GM19035 (cell line): ENCODE measurements at regions not wholly inside any gene's neighbourhood (a gene's known extent, or its start where the extent isn't known, plus 50 kb on each side); places are given as distances from the start of the nearest gene placed in this dataset.
"Not testable (repeated sequence)": the region's sequence is repeated elsewhere in the genome, so short reads cannot be mapped to it uniquely, and the experiment has no call there.

Experiments used
- ATAC-seq: cut with Tn5 transposase; IDR thresholded peaks from one replicate; pipeline ENCODE4 v1.9.1; 2021; ENCODE audit not compliant: unreplicated experiment

GRCh38 chr1:219732814-219733491 lies 120.0 kb upstream of the ZC3H11B start:
- ATAC-seq = no peak

GRCh38 chr1:219731771-219732170 lies 118.9 kb upstream of the ZC3H11B start:
- no peak for ATAC-seq

- ATAC-seq = no peak
These were observed 113.8 kb upstream of the ZC3H11B start for GRCh38 chr1:219726480-219727272.

- no peak for ATAC-seq
These were observed 111.5 kb upstream of the ZC3H11B start for GRCh38 chr1:219724440-219724839.

GRCh38 chr1:219717536-219717935 lies 104.6 kb upstream of the ZC3H11B start:
- ATAC-seq = no peak

GRCh38 chr1:219716611-219717114 lies 103.8 kb upstream of the ZC3H11B start:
- no peak for ATAC-seq

GRCh38 chr1:219713981-219714381 lies 101.1 kb upstream of the ZC3H11B start:
- ATAC-seq = no peak

GRCh38 chr1:219712506-219712905 lies 99.6 kb upstream of the ZC3H11B start:
- ATAC-seq = no peak

- ATAC-seq = no peak
These were observed 97.8 kb upstream of the ZC3H11B start for GRCh38 chr1:219710529-219711194.

- no peak for ATAC-seq
These were observed 96.1 kb upstream of the ZC3H11B start for GRCh38 chr1:219708919-219709543.

- not testable (repeated sequence) for ATAC-seq
These were observed 95.0 kb upstream of the ZC3H11B start for GRCh38 chr1:219707885-219708284.

GRCh38 chr1:219704331-219704730 lies 91.4 kb upstream of the ZC3H11B start:
- not testable (repeated sequence) for ATAC-seq

- ATAC-seq = no peak
These were observed 90.4 kb upstream of the ZC3H11B start for GRCh38 chr1:219703368-219703639.

- no peak for ATAC-seq
These were observed 88.6 kb upstream of the ZC3H11B start for GRCh38 chr1:219701476-219701875.

GRCh38 chr1:219699870-219700269 lies 87.0 kb upstream of the ZC3H11B start:
- no peak for ATAC-seq

GRCh38 chr1:219697682-219698081 lies 84.8 kb upstream of the ZC3H11B start:
- no peak for ATAC-seq

- no peak for ATAC-seq
These were observed 80.1 kb upstream of the ZC3H11B start for GRCh38 chr1:219692981-219693380.

- ATAC-seq = no peak
These were observed 76.9 kb upstream of the ZC3H11B start for GRCh38 chr1:219689774-219690173.

- ATAC-seq = no peak
These were observed 74.9 kb upstream of the ZC3H11B start for GRCh38 chr1:219687779-219688178.

GRCh38 chr1:219686171-219686570 lies 73.3 kb upstream of the ZC3H11B start:
- no peak for ATAC-seq

- ATAC-seq = no peak
These were observed 69.9 kb upstream of the ZC3H11B start for GRCh38 chr1:219682788-219683187.
